SK-N-SH (cell line): ENCODE measurements at regions not wholly inside any gene's neighbourhood (a gene's known extent, or its start where the extent isn't known, plus 50 kb on each side); places are given as distances from the start of the nearest gene placed in this dataset.
"Not testable (repeated sequence)": the region's sequence is repeated elsewhere in the genome, so short reads cannot be mapped to it uniquely, and the experiment has no call there.

Source experiments
- CTCF ChIA-PET: fragments of 300-600, 350-600 bp; formaldehyde crosslinking; extraction: SDS; loops from one replicate; lab custom pipeline; 2021; lab: Yijun Ruan, JAX
- POLR2A ChIA-PET: fragments of 350-600 bp; sonication (Branson Sonifier 250); formaldehyde crosslinking; extraction: SDS; loops from one replicate; lab custom pipeline; 2020; ENCODE audit warnings: antibody characterized with exemption, inconsistent platforms; lab: Yijun Ruan, JAX
- DNase-seq: peaks from one replicate; pipeline ENCODE4 v3.0.0; 2012
- H2AFZ ChIP-seq: fragments of 200-600 bp; sonication (generic); 2 replicates; pipeline ENCODE4 v1.8.1; 2016; ENCODE audit warnings: antibody characterized with exemption, mild to moderate bottlenecking, low read depth
- H3F3A ChIP-seq: fragments of 200-600 bp; sonication (generic); replicated peaks from 2 replicates; pipeline ENCODE3; 2016; ENCODE audit warnings: antibody characterized with exemption, mild to moderate bottlenecking; ENCODE audit not compliant: insufficient read depth
- H3K27ac ChIP-seq, 2 experiments: fragments of 200-500 bp in 1 of 2; fragments of 200-600 bp in 1 of 2; sonication (Bioruptor generic) in 1 of 2; sonication (generic), shearing (Covaris generic) in 1 of 2; 2 replicates each; pipeline versions ENCODE4 v1.5.1 to v1.6.1; 2014 to 2016; ENCODE audit warnings: low read depth in 2 of 2, inconsistent platforms in 1 of 2, low read length in 1 of 2, mild to moderate bottlenecking in 1 of 2, mixed read lengths in 1 of 2
- H3K27me3 ChIP-seq: fragments of 200-600 bp; sonication (generic), shearing (Covaris generic); 2 replicates; pipeline ENCODE4 v1.6.1; 2016; ENCODE audit warnings: mixed run types; ENCODE audit not compliant: insufficient read depth
- H3K36me3 ChIP-seq, 2 experiments: fragments of 200-500 bp in 1 of 2; fragments of 200-600 bp in 1 of 2; sonication (Bioruptor generic) in 1 of 2; sonication (generic) in 1 of 2; replicated peaks in 1 of 2; 2 replicates each; pipeline versions ENCODE3 to v1.5.1; 2014 to 2016; ENCODE audit warnings: low read length in 1 of 2, mild to moderate bottlenecking in 1 of 2; ENCODE audit not compliant: insufficient read depth in 2 of 2, control insufficient read depth in 1 of 2
- H3K4me1 ChIP-seq, 2 experiments: fragments of 200-500 bp in 1 of 2; fragments of 200-600 bp in 1 of 2; sonication (Bioruptor generic) in 1 of 2; sonication (generic), shearing (Covaris generic) in 1 of 2; 2 replicates each; pipeline versions ENCODE4 v1.5.1 to v1.6.1; 2014 to 2016; ENCODE audit warnings: low read depth in 1 of 2, low read length in 1 of 2, mixed run types in 1 of 2; ENCODE audit not compliant: insufficient read depth in 2 of 2, control insufficient read depth in 1 of 2
- H3K4me2 ChIP-seq: fragments of 200-600 bp; sonication (generic), shearing (Covaris generic); 2 replicates; pipeline ENCODE4 v1.6.1; 2017; ENCODE audit warnings: mixed run types
- H3K4me3 ChIP-seq, 2 experiments: fragments of 200-500 bp in 1 of 2; fragments of 200-600 bp in 1 of 2; sonication (Bioruptor generic) in 1 of 2; sonication (generic), shearing (Covaris generic) in 1 of 2; 2 replicates each; pipeline versions ENCODE4 v1.5.1 to v1.8.1; 2014 to 2016; ENCODE audit warnings: low read depth in 2 of 2, inconsistent platforms in 1 of 2, low read length in 1 of 2, mild to moderate bottlenecking in 1 of 2, mixed read lengths in 1 of 2, moderate library complexity in 1 of 2
- H3K79me2 ChIP-seq: fragments of 200-600 bp; sonication (generic); 2 replicates; pipeline ENCODE4 v1.8.1; 2017; ENCODE audit warnings: mild to moderate bottlenecking; ENCODE audit not compliant: insufficient read depth
- H3K9ac ChIP-seq: fragments of 200-600 bp; sonication (generic); 2 replicates; pipeline ENCODE4 v1.6.1; 2017; ENCODE audit warnings: mixed run types
- H3K9me2 ChIP-seq: fragments of 200-600 bp; sonication (generic); 2 replicates; pipeline ENCODE4 v1.6.1; 2017; ENCODE audit warnings: mixed run types
- H3K9me3 ChIP-seq: fragments of 200-600 bp; sonication (generic); 2 replicates; pipeline ENCODE4 v1.6.1; 2017; ENCODE audit warnings: mixed run types, mild to moderate bottlenecking, moderate library complexity
- H4K20me1 ChIP-seq: fragments of 200-600 bp; sonication (generic); 2 replicates; pipeline ENCODE4 v1.6.1; 2017; ENCODE audit warnings: mild to moderate bottlenecking, mixed run types; ENCODE audit not compliant: insufficient read depth
- CHD2 ChIP-seq: fragments of 150-350 bp; IDR thresholded peaks from 2 replicates; pipeline ENCODE4 v1.6.1; 2018; ENCODE audit warnings: low read length; ENCODE audit not compliant: partially characterized antibody
- ELF1 ChIP-seq: IDR thresholded peaks from 2 replicates; pipeline ENCODE4 v1.4.0; 2012
- EP300 ChIP-seq, 2 experiments: IDR thresholded peaks; 2 replicates each; pipeline versions ENCODE4 v1.4.0 to v1.6.1; 2012; ENCODE audit warnings: borderline replicate concordance in 1 of 2, low read depth in 1 of 2, low read length in 1 of 2
- FOSL2 ChIP-seq: IDR thresholded peaks from 2 replicates; pipeline ENCODE4 v1.4.0; 2012; ENCODE audit warnings: low read depth, mild to moderate bottlenecking, moderate library complexity, borderline replicate concordance
- FOXJ3 ChIP-seq: sonication (generic); formaldehyde crosslinking; IDR thresholded peaks from 2 replicates; pipeline ENCODE4 v1.5.1; 2020; ENCODE audit warnings: mild to moderate bottlenecking, missing genetic modification reagents
- FOXM1 ChIP-seq: IDR thresholded peaks from 2 replicates; pipeline ENCODE4 v1.4.0; 2012; ENCODE audit warnings: low read depth, mild to moderate bottlenecking
- MEF2A ChIP-seq: IDR thresholded peaks from 2 replicates; pipeline ENCODE4 v1.4.0; 2012; ENCODE audit warnings: low read depth, borderline replicate concordance
- MXI1 ChIP-seq: IDR thresholded peaks from 2 replicates; pipeline ENCODE4 v1.6.1; 2012; ENCODE audit warnings: mild to moderate bottlenecking, low read depth, low read length, improper control_type of control experiment
- NRF1 ChIP-seq: IDR thresholded peaks from 2 replicates; pipeline ENCODE4 v1.6.1; 2012; ENCODE audit warnings: low read depth, mild to moderate bottlenecking, low read length
- POLR2AphosphoS5 ChIP-seq: IDR thresholded peaks from 2 replicates; pipeline ENCODE4 v1.6.1; 2012; ENCODE audit warnings: low read depth, low read length
- RCOR1 ChIP-seq: fragments of 150-350 bp; IDR thresholded peaks from 2 replicates; pipeline ENCODE4 v1.6.1; 2017; ENCODE audit warnings: antibody characterized with exemption, low read length
- RFX5 ChIP-seq: IDR thresholded peaks from 2 replicates; pipeline ENCODE4 v1.6.1; 2012; ENCODE audit warnings: mild to moderate bottlenecking, improper control_type of control experiment, low read length
- SIN3A ChIP-seq: IDR thresholded peaks from 2 replicates; pipeline ENCODE4 v1.6.1; 2012; ENCODE audit warnings: low read depth, mild to moderate bottlenecking, low read length, moderate library complexity, borderline replicate concordance
- SMC3 ChIP-seq: IDR thresholded peaks from 2 replicates; pipeline ENCODE4 v1.6.1; 2012; ENCODE audit warnings: low read depth, low read length, improper control_type of control experiment
- YY1 ChIP-seq: IDR thresholded peaks from 2 replicates; pipeline ENCODE4 v1.4.0; 2012; ENCODE audit warnings: low read depth, mild to moderate bottlenecking
- WGBS: methylation state at CpG from one replicate; pipeline ENCODE4 v1.1.6; 2017; ENCODE audit warnings: low lambda C conversion rate; 5-methylcytosine and 5-hydroxymethylcytosine counted together
- TF ChIP-seq, protein P1 (sequence below): IDR thresholded peaks from 2 replicates; pipeline ENCODE4 v1.4.0; 2012; ENCODE audit warnings: low read depth
- TF ChIP-seq, protein P2 (sequence below): fragments of 150-350 bp; IDR thresholded peaks from 2 replicates; pipeline ENCODE4 v1.6.1; 2016; ENCODE audit warnings: mild to moderate bottlenecking, low read depth, low read length
- TF ChIP-seq, protein P3 (sequence below): fragments of 200-600 bp; sonication (generic); IDR thresholded peaks from 2 replicates; pipeline ENCODE4 v1.6.1; 2017; ENCODE audit warnings: antibody characterized with exemption, mild to moderate bottlenecking, moderate library complexity

DNA sequence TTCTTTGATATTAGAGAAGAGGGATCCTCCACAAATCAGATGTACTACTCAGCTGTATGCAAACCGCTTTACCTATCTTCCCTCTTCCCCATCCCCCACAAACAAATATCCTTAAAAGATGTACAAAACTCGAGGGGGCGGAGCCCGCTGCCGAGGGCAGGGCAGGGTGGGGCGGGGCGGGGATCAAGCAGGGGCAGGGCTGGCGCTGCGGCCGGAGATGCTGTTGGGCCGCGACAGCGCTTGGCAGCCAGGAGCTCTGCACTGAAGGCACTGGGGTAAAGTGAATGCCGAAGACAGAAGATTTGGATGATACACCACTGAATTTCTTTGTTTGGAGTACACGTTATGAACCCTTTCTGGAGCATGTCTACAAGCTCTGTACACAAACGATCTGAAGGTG is 474.8 kb downstream of the CDH10 start:
- Histone ChIP-seq H3K27me3 (peaks cover 7% of the 10 kb centered on the region; the same call in 1 of the 2 replicates), H3K4me3 (no peak overlapping the region), H3K9me2 (no peaks in the 10 kb centered on the region), H3K9ac (no peak overlapping the region), H3F3A (no peaks in the 10 kb centered on the region), H3K4me1 (no peaks in the 10 kb centered on the region), H3K79me2 (no peaks in the 10 kb centered on the region), H3K36me3 (no peaks in the 10 kb centered on the region), H2AFZ (no peak overlapping the region), H3K9me3 (no peaks in the 10 kb centered on the region), H3K27ac (no peak overlapping the region), H3K4me2 (no peak overlapping the region), H4K20me1 (no peaks in the 10 kb centered on the region)
- WGBS: 9% methylated on average over 3 of the region's 16 CpGs
- no peak for DNase-seq
- ChIA-PET CTCF (no interaction called here), POLR2A (no interaction called here)
- TF ChIP-seq CHD2 (no peak), MXI1 (no peak), RCOR1 (no peak), EP300 (IDR thresholded peaks at IDR 0.05; ENCODE audit: borderline replicate concordance in 1 of 2, low read depth in 1 of 2, low read length in 1 of 2) (no peak)

DNA sequence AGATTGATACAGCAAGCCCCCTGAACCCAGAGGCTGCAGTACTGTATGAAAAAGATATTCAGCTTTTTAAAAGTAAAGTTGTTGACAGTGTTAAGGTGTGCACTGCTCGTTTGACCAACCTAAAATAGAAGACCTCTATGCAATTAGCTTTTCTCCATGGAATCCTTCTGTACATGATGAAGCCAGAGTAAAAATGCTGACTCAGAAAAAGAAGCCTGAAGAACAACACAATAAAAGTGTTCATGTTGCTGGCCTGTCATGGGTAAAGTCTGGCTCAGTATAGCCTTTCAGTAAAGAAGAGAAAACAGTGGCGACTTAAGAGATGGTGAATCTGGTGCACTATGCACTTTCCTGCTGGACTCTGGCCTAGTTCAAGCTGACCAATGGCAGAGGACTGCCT is 473.8 kb downstream of the CDH10 start:
- CTCF ChIA-PET, H3K9ac ChIP-seq, POLR2A ChIA-PET, H2AFZ ChIP-seq, H3K36me3 ChIP-seq, H3K4me1 ChIP-seq, H3K9me3 ChIP-seq, H3K4me2 ChIP-seq, H4K20me1 ChIP-seq, H3K27ac ChIP-seq, H3K79me2 ChIP-seq, DNase-seq, H3K4me3 ChIP-seq, H3K9me2 ChIP-seq, H3F3A ChIP-seq: not testable (repeated sequence)
- peaks cover 13% of the 10 kb centered on the region; the same call in 1 of the 2 replicates for H3K27me3 ChIP-seq
- WGBS: 7% methylated on average over 2 of the region's 2 CpGs

DNA sequence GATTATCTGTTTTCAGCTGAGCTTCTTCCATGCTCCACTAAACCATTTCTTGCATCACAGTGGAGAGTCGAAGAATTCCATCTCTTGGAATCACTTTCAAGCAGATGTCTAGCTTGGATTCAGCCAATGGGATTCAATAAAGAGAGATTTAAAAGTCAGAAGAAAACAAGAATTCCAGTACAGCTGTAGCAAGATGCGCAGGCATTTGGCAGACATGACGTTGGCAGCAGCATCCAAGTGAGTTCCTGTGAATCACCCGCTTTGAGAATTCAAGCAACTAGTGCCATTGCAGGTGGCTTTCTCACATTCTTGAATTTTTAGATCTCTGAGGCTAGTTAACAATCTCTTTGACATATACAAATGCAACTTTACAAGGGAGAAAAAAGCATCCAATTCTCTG is 467.0 kb downstream of the CDH10 start:
- Histone ChIP-seq H4K20me1 (no peaks in the 10 kb centered on the region), H3K4me2 (no peak overlapping the region), H3K9me2 (no peaks in the 10 kb centered on the region), H3K36me3 (no peaks in the 10 kb centered on the region), H2AFZ (no peak overlapping the region), H3K27ac (no peak overlapping the region), H3K9ac (no peak overlapping the region), H3K79me2 (no peaks in the 10 kb centered on the region), H3F3A (no peaks in the 10 kb centered on the region), H3K9me3 (no peaks in the 10 kb centered on the region), H3K4me3 (no peak overlapping the region), H3K4me1 (no peaks in the 10 kb centered on the region), H3K27me3 (peaks cover 14% of the 10 kb centered on the region; the same call in 1 of the 2 replicates)
- 1% methylated on average over 4 of the region's 4 CpGs for WGBS
- no peak for TF ChIP-seq FOXJ3
- no peak for TF ChIP-seq FOXM1
- no peak for TF ChIP-seq MEF2A
- TF ChIP-seq RFX5: no peak
- no peak for TF ChIP-seq POLR2AphosphoS5
- no peak for TF ChIP-seq FOSL2
- TF ChIP-seq, protein P1, sequence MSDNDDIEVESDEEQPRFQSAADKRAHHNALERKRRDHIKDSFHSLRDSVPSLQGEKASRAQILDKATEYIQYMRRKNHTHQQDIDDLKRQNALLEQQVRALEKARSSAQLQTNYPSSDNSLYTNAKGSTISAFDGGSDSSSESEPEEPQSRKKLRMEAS: no peak
- TF ChIP-seq YY1: no peak
- TF ChIP-seq SIN3A: no peak
- no peak for TF ChIP-seq NRF1
- TF ChIP-seq, protein P2, sequence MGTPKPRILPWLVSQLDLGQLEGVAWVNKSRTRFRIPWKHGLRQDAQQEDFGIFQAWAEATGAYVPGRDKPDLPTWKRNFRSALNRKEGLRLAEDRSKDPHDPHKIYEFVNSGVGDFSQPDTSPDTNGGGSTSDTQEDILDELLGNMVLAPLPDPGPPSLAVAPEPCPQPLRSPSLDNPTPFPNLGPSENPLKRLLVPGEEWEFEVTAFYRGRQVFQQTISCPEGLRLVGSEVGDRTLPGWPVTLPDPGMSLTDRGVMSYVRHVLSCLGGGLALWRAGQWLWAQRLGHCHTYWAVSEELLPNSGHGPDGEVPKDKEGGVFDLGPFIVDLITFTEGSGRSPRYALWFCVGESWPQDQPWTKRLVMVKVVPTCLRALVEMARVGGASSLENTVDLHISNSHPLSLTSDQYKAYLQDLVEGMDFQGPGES: no peak
- TF ChIP-seq SMC3: no peak
- TF ChIP-seq, protein P3, sequence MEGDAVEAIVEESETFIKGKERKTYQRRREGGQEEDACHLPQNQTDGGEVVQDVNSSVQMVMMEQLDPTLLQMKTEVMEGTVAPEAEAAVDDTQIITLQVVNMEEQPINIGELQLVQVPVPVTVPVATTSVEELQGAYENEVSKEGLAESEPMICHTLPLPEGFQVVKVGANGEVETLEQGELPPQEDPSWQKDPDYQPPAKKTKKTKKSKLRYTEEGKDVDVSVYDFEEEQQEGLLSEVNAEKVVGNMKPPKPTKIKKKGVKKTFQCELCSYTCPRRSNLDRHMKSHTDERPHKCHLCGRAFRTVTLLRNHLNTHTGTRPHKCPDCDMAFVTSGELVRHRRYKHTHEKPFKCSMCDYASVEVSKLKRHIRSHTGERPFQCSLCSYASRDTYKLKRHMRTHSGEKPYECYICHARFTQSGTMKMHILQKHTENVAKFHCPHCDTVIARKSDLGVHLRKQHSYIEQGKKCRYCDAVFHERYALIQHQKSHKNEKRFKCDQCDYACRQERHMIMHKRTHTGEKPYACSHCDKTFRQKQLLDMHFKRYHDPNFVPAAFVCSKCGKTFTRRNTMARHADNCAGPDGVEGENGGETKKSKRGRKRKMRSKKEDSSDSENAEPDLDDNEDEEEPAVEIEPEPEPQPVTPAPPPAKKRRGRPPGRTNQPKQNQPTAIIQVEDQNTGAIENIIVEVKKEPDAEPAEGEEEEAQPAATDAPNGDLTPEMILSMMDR: no peak
- no peak for TF ChIP-seq ELF1
- no peak for TF ChIP-seq CHD2
- POLR2A ChIA-PET: no interaction called here
- CTCF ChIA-PET: no interaction called here
- no peak for DNase-seq
